SK-N-SH treated with all-trans-retinoic acid at 6 μM for 48 hours (cell line): ENCODE measurements at regions not wholly inside any gene's neighbourhood (a gene's known extent, or its start where the extent isn't known, plus 50 kb on each side); places are given as distances from the start of the nearest gene placed in this dataset.

Experiments used
- CREB5 ChIP-seq: fragments of 250-450 bp; sonication (Bioruptor Pico); IDR thresholded peaks from 2 replicates; pipeline ENCODE4 v1.5.1; 2020; ENCODE audit warnings: low read depth, mild to moderate bottlenecking, moderate library complexity
- CSRNP3 ChIP-seq: fragments of 250-450 bp; sonication (Bioruptor Pico); IDR thresholded peaks from 2 replicates; pipeline ENCODE4 v1.5.1; 2021; ENCODE audit warnings: mild to moderate bottlenecking, moderate library complexity
- PATZ1 ChIP-seq: fragments of 250-450 bp; sonication (Bioruptor Pico); IDR thresholded peaks from 2 replicates; pipeline ENCODE4 v1.8.0; 2020; ENCODE audit warnings: mild to moderate bottlenecking, moderate library complexity, borderline replicate concordance
- PPARA ChIP-seq: fragments of 250-450 bp; sonication (Bioruptor Pico); IDR thresholded peaks from 2 replicates; pipeline ENCODE4 v1.5.0; 2020; ENCODE audit warnings: mild to moderate bottlenecking, borderline replicate concordance
- RARB ChIP-seq: fragments of 250-450 bp; sonication (Bioruptor Pico); IDR thresholded peaks from 2 replicates; pipeline ENCODE4 v1.8.0; 2021; ENCODE audit warnings: mild to moderate bottlenecking, moderate library complexity
- TCF4 ChIP-seq: fragments of 250-450 bp; sonication (Bioruptor Pico); IDR thresholded peaks from 2 replicates; pipeline ENCODE4 v1.8.0; 2021; ENCODE audit warnings: mild to moderate bottlenecking, moderate library complexity, borderline replicate concordance
- TSHZ2 ChIP-seq: fragments of 250-450 bp; sonication (Bioruptor Pico); IDR thresholded peaks from 2 replicates; pipeline ENCODE4 v1.5.0; 2020; ENCODE audit warnings: mild to moderate bottlenecking, moderate library complexity
- ZFP3 ChIP-seq: fragments of 250-450 bp; sonication (Bioruptor Pico); IDR thresholded peaks from 2 replicates; pipeline ENCODE4 v1.5.0; 2020; ENCODE audit warnings: mild to moderate bottlenecking, moderate library complexity
- ZFP30 ChIP-seq: fragments of 450-650 bp; formaldehyde crosslinking; IDR thresholded peaks from 2 replicates; pipeline ENCODE4 v1.5.0; 2022; ENCODE audit warnings: mild to moderate bottlenecking, moderate library complexity
- ZNF70 ChIP-seq: fragments of 450-650 bp; formaldehyde crosslinking; IDR thresholded peaks from 2 replicates; pipeline ENCODE4 v1.5.0; 2020; ENCODE audit warnings: mild to moderate bottlenecking, moderate library complexity

GRCh38 chr9:1531424-1531823, 481.3 kb downstream of the DMRT2 start:
- TF ChIP-seq ZFP3 (CRISPR knock-in tag) (no peak), PATZ1 (no peak), CSRNP3 (CRISPR knock-in tag) (no peak), ZFP30 (CRISPR knock-in tag) (no peak), CREB5 (no peak), TCF4 (CRISPR knock-in tag) (no peak), ZNF70 (CRISPR knock-in tag) (no peak), TSHZ2 (no peak), PPARA (CRISPR knock-in tag) (no peak), RARB (CRISPR knock-in tag) (no peak)
